MM.1S (cell line): ENCODE measurements at regions not wholly inside any gene's neighbourhood (a gene's known extent, or its start where the extent isn't known, plus 50 kb on each side); places are given as distances from the start of the nearest gene placed in this dataset.

Experiments
- DNase-seq: peaks from one replicate; pipeline ENCODE4 v3.0.0-alpha.2; 2015
- H2AFZ ChIP-seq: fragments of 300-600 bp; sonication (generic); 2 replicates; pipeline ENCODE4 v1.6.0; 2016; ENCODE audit warnings: antibody characterized with exemption, low read length
- H3F3A ChIP-seq: fragments of 300-600 bp; sonication (generic); 2 replicates; pipeline ENCODE4 v1.6.1; 2016; ENCODE audit warnings: mild to moderate bottlenecking, antibody characterized with exemption, low read length, moderate library complexity, mixed read lengths; ENCODE audit not compliant: insufficient read depth
- H3K27ac ChIP-seq: fragments of 300-600 bp; sonication (generic); 2 replicates; pipeline ENCODE4 v1.5.1; 2016; ENCODE audit warnings: mild to moderate bottlenecking, low read length
- H3K27me3 ChIP-seq: fragments of 300-600 bp; sonication (generic); replicated peaks from 2 replicates; pipeline ENCODE4 v1.6.0; 2016; ENCODE audit warnings: low read length; ENCODE audit not compliant: insufficient read depth
- H3K36me3 ChIP-seq: fragments of 300-600 bp; sonication (generic); replicated peaks from 2 replicates; pipeline ENCODE4 v1.6.1; 2016; ENCODE audit warnings: mild to moderate bottlenecking, low read length, mixed read lengths; ENCODE audit not compliant: insufficient read depth
- H3K4me1 ChIP-seq: fragments of 300-600 bp; sonication (generic); 2 replicates; pipeline ENCODE4 v1.6.1; 2016; ENCODE audit warnings: low read length, mixed read lengths
- H3K4me2 ChIP-seq: fragments of 300-600 bp; sonication (generic); 2 replicates; pipeline ENCODE4 v1.6.0; 2016; ENCODE audit warnings: low read depth, low read length
- H3K4me3 ChIP-seq: fragments of 300-600 bp; sonication (generic); 2 replicates; pipeline ENCODE4 v1.5.1; 2016; ENCODE audit warnings: low read length, mixed read lengths
- H3K79me2 ChIP-seq: fragments of 300-600 bp; sonication (generic); 2 replicates; pipeline ENCODE4 v1.6.1; 2016; ENCODE audit warnings: mixed run types, low read length, mixed read lengths
- H3K9ac ChIP-seq: fragments of 300-600 bp; sonication (generic); 2 replicates; pipeline ENCODE4 v1.6.1; 2016; ENCODE audit warnings: low read length, mixed read lengths
- H3K9me2 ChIP-seq: fragments of 300-600 bp; sonication (generic); replicated peaks from 2 replicates; pipeline ENCODE4 v1.6.1; 2016; ENCODE audit warnings: mild to moderate bottlenecking, low read length, mixed read lengths; ENCODE audit not compliant: insufficient read depth
- H3K9me3 ChIP-seq: fragments of 300-600 bp; sonication (generic); replicated peaks from 2 replicates; pipeline ENCODE4 v1.6.1; 2016; ENCODE audit warnings: mild to moderate bottlenecking, low read length, mixed read lengths; ENCODE audit not compliant: insufficient read depth
- H4K20me1 ChIP-seq: fragments of 300-600 bp; sonication (generic); 2 replicates; pipeline ENCODE4 v1.6.1; 2016; ENCODE audit warnings: mild to moderate bottlenecking, low read length, moderate library complexity, mixed read lengths; ENCODE audit not compliant: insufficient read depth
- EZH2 ChIP-seq: fragments of 300-600 bp; sonication (generic); optimal IDR thresholded peaks from 2 replicates; pipeline ENCODE3; 2017; ENCODE audit warnings: low read depth, mild to moderate bottlenecking, antibody characterized with exemption, low read length, mixed read lengths
- EZH2phosphoT487 ChIP-seq: fragments of 300-600 bp; sonication (generic); IDR thresholded peaks from 2 replicates; pipeline ENCODE4 v1.6.1; 2018; ENCODE audit warnings: antibody characterized with exemption, low read length
- TF ChIP-seq, protein P1 (sequence below): fragments of 300-600 bp; sonication (generic); IDR thresholded peaks from 2 replicates; pipeline ENCODE4 v1.5.1; 2016; ENCODE audit warnings: antibody characterized with exemption, low read length, mixed read lengths

DNA sequence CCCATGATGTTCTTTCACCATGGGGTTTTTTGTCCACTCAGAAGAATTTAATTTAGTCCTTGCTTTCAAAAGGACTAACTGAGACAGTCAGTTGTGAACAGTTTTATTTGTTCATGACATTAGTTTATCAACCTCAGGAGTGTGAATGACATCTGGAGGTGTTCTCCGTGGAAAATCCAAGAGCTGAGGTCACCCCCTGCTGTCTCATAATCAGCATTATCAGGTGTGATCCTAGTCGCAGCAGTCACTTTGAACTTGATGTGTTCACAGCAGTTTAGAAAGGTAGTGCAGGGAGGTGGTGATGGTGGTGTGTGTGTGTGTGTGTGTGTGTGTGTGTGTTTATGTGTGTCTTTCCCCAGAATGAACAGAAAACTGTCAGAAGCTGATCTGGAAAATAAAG is 1760.8 kb upstream of the PCDH10 start:
- Histone ChIP-seq H3K79me2 (no peaks in the 10 kb centered on the region), H3K27me3 (no peaks in the 10 kb centered on the region), H4K20me1 (no peaks in the 10 kb centered on the region), H3K36me3 (no peaks in the 10 kb centered on the region), H3K9me2 (no peaks in the 10 kb centered on the region), H3K4me3 (no peak overlapping the region), H3K4me1 (no peaks in the 10 kb centered on the region), H3K27ac (no peak overlapping the region), H3K4me2 (no peak overlapping the region), H2AFZ (no peak overlapping the region), H3K9ac (no peak overlapping the region), H3K9me3 (no peaks in the 10 kb centered on the region), H3F3A (no peaks in the 10 kb centered on the region)
- TF ChIP-seq EZH2 (no peak), EZH2phosphoT487 (no peak)
- TF ChIP-seq, protein P1, sequence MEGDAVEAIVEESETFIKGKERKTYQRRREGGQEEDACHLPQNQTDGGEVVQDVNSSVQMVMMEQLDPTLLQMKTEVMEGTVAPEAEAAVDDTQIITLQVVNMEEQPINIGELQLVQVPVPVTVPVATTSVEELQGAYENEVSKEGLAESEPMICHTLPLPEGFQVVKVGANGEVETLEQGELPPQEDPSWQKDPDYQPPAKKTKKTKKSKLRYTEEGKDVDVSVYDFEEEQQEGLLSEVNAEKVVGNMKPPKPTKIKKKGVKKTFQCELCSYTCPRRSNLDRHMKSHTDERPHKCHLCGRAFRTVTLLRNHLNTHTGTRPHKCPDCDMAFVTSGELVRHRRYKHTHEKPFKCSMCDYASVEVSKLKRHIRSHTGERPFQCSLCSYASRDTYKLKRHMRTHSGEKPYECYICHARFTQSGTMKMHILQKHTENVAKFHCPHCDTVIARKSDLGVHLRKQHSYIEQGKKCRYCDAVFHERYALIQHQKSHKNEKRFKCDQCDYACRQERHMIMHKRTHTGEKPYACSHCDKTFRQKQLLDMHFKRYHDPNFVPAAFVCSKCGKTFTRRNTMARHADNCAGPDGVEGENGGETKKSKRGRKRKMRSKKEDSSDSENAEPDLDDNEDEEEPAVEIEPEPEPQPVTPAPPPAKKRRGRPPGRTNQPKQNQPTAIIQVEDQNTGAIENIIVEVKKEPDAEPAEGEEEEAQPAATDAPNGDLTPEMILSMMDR: no peak
- DNase-seq: no peak

DNA sequence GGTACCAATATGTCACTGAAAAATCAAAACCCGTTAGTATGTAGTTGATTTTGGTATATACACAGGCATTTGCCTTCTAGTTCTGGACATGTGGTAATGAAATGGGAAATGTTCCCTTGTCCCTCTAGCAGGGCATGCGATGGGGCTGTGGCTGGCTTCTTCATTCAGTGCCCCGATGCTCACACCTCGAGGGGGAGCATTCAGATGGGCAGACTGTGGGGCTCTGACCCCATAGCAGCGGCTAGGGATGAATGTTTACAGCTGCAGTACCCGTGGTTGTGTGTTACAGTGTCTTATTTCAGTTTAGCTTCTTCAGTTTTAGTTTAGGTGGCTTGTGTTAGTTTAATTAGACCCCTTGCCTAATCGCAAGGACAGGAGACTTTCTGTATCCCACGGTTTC is 1741.0 kb upstream of the PCDH10 start:
- TF ChIP-seq EZH2 (no peak), EZH2phosphoT487 (no peak)
- TF ChIP-seq, protein P1: no peak
- Histone ChIP-seq H3K27me3 (no peaks in the 10 kb centered on the region), H3K9me2 (no peaks in the 10 kb centered on the region), H3K27ac (no peak overlapping the region), H3K4me2 (no peak overlapping the region), H3K79me2 (no peaks in the 10 kb centered on the region), H2AFZ (no peak overlapping the region), H3K4me1 (no peaks in the 10 kb centered on the region), H3K4me3 (no peak overlapping the region), H3K9me3 (no peaks in the 10 kb centered on the region), H3F3A (no peaks in the 10 kb centered on the region), H3K36me3 (no peaks in the 10 kb centered on the region), H4K20me1 (no peaks in the 10 kb centered on the region), H3K9ac (no peak overlapping the region)
- DNase-seq: no peak

DNA sequence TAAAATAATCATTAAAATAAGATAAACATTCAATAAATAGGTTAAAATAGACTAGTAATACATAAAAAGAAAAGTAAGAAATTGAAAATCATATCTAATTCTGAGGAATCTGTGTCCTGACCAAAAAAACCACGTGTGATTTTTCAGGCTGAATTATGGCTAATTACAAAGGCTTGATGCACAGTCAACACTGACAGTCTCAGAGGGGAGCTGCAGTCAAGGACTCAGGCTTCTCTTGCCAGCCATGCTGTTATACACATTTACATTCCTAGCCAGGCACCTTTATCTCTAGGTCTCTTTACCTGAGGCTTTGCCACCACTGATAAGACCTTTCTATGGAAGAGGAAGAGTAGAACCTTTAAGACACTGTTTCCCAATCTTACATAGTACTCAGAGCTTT is 1737.7 kb upstream of the PCDH10 start:
- H3K4me2 ChIP-seq: no peak overlapping the region
- H3K4me1 ChIP-seq: no peaks in the 10 kb centered on the region
- no peaks in the 10 kb centered on the region for H3K9me3 ChIP-seq
- TF ChIP-seq, protein P1: no peak
- no peak for TF ChIP-seq EZH2
- no peak for TF ChIP-seq EZH2phosphoT487
- no peaks in the 10 kb centered on the region for H3F3A ChIP-seq
- H3K9ac ChIP-seq: no peak overlapping the region
- no peak overlapping the region for H2AFZ ChIP-seq
- H3K27me3 ChIP-seq: no peaks in the 10 kb centered on the region
- no peak overlapping the region for H3K4me3 ChIP-seq
- H4K20me1 ChIP-seq: no peaks in the 10 kb centered on the region
- DNase-seq: no peak
- no peaks in the 10 kb centered on the region for H3K36me3 ChIP-seq
- H3K9me2 ChIP-seq: no peaks in the 10 kb centered on the region
- no peaks in the 10 kb centered on the region for H3K79me2 ChIP-seq
- no peak overlapping the region for H3K27ac ChIP-seq

DNA sequence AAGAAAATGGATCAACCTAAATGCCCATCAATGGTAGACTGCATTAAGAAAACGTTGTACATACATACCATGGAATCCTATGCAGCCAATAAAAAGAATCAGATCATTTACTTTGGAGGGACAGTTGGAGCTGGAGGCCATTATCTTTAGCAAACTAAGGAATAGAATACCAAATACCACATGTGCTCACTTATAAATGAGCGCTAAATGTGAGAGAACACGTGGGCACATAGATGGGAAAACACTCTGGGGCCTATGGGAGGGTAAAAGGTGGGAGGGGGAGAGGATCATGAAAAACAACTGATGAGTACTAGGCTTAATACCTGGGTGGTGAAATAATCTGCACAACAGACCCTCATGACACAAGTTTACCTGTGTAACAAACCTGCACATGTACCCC is 1729.9 kb upstream of the PCDH10 start:
- Histone ChIP-seq H2AFZ (no peak overlapping the region), H3K4me3 (no peak overlapping the region), H3K79me2 (no peaks in the 10 kb centered on the region), H3K9me3 (no peaks in the 10 kb centered on the region), H3K27me3 (no peaks in the 10 kb centered on the region), H3K4me1 (no peaks in the 10 kb centered on the region), H3K9me2 (no peaks in the 10 kb centered on the region), H4K20me1 (no peaks in the 10 kb centered on the region), H3K4me2 (no peak overlapping the region), H3K9ac (no peak overlapping the region), H3K36me3 (no peaks in the 10 kb centered on the region), H3K27ac (no peak overlapping the region), H3F3A (no peaks in the 10 kb centered on the region)
- no peak for DNase-seq
- TF ChIP-seq EZH2 (no peak), EZH2phosphoT487 (no peak)
- TF ChIP-seq, protein P1: no peak
